ENCODE measurements at regions not wholly inside any gene's neighbourhood (a gene's known extent, or its start where the extent isn't known, plus 50 kb on each side); places are given as distances from the start of the nearest gene placed in this dataset.

DNA sequence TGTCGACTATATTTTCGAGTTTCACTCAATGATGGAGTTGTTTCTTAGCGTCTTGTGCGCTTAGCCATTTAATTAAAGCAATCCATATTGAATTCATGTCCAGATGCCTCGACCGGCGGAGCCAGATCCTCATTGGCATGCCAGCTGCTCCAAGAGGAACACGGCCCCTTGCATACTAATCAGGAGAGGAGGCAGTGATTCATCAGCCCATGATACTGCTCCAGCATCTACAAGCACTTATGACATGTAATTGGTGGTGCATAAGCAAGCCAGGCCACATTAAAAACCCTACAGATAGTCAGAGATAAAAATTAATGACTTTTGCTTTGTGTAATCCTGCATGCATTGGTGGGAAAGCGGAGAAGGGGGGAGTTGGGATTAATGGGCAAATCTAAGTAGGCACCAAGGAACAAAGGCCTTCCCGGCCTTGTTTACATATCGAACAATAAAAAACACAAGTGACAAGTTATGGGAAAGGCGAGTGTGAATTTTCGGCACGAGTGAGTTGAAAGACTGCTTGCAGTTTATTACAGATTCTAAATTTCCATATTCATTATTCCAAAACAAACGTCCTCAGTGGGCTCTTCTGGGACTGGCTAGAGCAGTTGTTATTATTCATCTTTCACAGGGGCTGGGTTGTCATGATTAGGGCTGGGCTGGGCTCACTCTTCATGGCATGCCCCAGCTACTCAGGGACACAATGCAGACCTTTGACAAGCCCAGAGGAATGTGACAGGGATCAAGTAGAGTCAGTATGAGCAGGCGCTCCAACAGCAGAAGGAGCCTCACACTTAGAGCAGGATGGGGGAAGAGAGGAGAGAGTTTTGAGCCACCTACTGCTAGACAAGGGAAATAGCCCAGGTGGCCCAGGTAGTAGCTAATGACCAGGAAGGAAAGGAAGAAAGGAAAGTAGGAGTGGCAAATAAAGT is 281.7 kb upstream of the ZFHX3 start:
- no peak for DNase-seq

DNA sequence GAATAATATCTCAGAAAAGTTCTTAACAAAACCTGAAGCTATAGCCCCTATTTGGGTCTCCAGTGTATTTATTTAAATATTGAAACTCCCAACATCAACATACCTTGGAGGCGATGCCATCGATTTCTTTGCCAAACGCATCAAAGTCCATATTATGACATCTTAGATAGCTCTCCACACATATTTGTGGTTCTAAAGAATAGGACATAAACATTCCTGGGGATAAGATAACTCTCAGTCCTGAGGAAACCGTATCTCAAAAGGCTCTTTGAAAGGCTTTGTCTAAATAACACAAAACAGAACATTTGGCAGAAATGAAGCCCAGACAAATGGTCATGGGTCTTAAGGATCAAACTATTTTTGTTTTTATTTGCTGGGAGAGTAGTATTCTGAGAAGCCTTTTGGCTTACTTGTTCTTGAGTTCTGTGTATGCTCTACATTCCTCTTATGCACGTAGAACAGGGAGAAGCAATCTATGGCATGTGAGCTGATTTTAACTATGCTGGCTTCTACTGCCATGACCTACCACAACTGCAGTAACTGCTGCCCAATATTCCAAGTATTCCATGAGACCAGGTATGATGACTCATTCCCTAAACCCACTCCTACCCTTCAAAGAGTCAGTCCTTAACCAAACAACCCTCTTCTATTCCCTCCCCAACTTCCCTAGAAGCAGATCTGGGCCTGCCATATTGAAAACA is 279.0 kb upstream of the ZFHX3 start:
- DNase-seq, result no peak

DNA sequence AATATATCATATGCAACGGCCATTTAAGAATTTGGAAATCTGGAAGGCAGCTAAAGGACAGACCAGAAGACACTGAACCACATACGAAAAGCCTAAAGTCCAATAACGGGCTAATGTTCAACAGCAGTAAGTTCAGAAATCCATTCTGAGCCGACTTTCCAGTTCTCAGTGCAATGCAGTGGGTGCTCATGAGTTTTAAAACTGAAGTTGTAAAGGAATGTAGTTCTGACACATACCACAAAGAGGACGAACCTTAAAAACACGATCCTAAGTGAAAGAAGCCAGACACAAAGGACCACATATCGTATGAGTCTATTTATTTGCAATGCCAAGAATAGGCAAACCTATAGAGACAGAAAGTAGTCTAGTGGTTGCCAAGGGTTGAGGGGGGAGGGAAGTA is 278.3 kb upstream of the ZFHX3 start:
- no peak for DNase-seq

DNA sequence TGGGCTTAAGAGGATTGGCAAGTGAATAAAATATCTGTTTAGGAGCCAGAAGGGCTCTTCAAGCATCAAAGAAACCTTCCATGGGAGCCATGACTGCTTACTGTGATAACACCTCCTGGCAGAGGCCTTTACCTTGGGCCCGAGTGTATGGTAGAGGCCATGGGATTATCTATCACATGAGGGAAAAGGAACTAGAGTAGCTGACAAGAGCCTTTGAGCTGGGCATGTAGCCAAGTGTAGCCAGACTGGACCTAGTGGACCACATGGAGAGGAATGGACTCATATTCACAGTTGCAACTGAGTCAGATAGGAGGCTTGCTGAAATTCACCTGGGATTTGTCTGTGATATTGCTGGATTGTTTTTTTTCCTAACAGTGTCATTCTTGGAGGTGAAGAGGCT is 276.0 kb upstream of the ZFHX3 start:
- no peak for DNase-seq

DNA sequence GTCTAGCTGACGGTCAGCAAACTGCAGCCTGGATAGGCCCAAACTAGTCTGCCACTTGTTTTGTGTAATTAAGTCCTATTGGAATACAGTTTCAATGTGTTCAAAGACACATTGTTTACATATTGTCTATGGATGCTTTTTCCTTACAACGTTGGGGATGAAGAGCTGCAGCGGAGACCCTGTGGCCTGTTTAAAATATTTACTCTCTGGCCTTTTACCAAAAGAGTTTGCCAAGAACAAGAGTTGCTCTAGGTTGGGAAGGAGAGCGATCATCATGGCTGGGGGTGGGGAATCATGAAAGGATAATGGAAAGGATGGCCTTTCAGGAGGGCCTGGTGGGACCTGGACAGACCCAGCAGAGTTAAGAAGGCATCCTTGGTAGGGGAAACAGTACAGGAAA is 274.9 kb upstream of the ZFHX3 start:
- no peak for DNase-seq

DNA sequence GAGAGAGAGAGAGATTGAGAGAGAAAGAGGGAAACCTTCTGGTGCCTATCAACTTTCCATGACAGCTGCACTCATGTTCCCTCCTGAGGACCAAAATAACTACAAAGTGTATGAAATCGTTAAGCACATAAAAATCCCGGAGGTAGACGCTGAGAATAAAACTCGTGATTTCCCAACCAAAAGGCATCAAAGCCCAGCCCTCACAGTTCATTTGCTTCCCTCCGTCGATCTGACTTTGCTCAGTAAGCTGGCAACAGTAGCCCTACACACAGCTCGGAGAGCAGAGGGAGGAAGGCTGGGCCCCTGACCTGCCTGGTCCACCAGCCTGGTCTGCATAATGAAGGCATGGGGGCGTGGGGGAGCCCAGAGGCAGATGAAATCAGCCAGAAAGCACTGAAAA is 273.9 kb upstream of the ZFHX3 start:
- no peak for DNase-seq

DNA sequence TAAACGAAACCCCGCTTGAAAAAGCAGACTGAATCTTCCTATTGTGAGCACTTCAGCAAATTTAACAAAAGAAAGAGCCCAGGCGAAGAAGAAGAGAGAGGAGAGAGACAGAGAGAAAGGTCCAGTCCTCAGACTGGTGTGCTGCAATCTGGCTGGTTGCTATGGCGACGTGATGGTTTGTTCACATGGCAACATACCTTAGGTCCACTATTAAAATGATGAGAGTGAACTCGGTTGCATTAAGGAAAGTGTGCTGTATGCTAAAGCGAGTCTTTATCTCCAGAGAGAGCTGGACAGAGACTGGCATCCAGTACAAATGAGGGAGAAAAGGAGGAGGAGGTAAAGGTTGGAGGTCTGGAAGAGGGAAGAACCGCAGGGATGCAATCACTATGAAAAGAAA is 271.8 kb upstream of the ZFHX3 start:
- DNase-seq, result no peak

DNA sequence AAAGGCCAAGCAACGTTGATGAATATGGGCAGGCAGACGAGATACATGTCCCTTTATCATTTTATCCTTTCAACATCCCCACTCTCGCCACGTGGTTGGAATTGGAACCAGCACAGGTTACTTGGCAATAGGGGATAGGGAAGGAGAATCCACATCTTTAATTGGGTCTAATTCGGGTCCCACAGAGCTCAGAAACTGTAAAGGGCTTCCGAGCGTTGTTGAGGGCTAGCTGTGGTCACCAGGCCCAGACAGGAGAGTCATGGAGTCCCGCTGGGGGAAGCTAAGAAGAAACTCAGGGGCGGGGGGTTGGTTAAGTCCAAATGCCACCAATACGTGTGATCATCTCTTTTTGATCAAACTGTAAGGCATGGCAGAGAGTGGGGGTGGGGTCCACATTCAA is 271.3 kb upstream of the ZFHX3 start:
- no peak for DNase-seq

DNA sequence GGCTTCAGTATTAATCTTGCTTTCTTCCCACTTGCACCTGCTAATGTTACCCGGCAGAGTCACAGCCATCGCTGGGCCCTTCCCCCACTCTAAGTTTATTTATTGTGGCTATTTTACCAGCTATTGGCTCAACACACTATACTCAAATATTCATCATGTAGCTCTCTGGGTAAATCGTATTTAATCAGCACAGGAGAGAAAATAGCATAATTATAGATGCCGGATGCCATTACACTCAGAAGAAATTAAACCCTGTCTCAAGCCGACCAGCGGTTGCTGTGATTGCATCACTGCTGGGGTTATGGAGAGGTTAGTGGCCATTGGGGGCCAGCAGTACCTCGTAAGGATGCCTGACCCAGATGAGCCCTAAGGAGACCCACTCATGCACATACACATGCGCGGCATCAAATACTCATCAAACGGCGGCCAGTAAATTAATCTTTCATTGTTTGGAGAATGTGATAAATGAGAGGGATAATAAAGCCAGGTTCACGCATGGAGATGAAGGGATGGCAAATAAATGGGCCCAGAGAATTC is 269.5 kb upstream of the ZFHX3 start:
- no peak for DNase-seq

DNA sequence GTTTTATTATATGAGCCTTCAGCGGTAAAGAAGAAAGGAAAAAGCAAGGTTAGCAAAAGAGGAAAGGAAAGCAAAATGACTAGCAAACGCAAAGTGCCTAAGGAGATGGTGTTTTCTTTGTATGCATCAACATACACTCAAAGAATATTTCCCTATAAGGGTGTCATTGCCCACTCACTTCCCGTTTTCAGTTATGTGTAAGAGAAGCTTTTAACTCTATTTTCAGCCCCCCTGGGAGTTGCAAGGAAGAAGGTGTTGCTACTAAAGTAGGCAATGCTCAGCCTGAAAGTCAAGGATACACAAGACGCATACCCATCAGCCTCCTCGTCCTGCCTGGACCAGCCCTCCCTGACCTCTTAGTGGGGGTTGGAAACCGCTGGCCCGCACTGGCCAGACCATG is 267.7 kb upstream of the ZFHX3 start:
- DNase-seq, result no peak

DNA sequence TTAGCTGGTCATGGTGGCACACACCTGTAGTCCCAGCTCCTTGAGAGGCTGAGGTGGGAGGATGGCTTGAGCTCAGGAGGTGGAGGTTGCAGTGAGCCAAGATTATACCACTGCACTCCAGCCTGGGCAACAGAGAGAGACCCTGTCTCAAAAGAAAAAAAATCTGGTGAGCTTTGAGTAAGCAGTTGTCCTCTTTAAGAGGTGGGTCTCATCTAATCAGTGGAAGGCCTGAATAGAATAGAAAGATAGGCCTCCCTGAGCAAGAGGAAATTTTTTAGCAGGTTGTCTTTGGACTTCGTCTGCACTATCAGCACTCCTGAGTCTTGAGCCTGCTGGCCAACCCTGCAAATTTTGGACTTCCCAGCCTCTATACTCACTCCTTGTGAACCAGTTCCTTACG is 266.0 kb upstream of the ZFHX3 start:
- DNase-seq, result no peak

DNA sequence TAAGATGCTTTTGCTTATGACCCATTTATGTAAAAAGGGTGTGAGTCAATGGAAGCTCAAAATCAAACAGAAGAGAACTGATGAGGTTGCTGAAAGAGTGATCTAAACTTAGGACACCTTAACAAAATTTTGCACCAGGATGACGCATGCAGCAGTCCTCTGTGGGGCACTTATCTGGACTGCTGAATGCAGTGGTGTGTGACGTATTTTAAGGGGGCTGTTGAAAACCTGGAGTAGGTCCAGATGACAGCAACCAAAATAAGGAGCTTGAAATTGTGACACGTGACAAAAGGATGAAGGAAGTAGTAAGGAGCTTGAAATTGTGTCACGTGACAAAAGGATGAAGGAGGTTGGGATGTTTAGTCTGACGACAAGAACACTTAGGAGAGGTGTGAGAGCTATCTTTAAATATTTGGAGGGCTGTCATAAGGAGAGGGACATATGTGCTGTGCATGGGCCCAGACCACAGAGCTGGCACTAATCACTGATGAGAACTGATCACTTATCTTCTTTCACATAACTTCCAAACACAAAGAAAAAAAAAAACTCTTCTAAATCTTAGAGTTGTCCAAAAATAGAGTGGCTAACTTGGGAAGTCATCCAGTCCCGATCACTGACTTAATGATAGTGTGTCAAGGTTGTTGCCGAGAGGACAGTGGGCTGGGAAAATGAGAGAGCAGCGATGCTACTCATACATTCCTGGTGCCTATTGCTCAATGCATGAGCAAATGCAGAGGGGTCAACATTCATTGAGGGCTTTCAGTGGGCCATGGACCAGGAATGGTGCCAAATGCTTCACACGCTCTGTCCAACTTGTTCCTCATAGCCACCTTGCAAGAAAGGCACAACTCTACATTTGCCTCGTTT is 264.2 kb upstream of the ZFHX3 start:
- no peak for DNase-seq

DNA sequence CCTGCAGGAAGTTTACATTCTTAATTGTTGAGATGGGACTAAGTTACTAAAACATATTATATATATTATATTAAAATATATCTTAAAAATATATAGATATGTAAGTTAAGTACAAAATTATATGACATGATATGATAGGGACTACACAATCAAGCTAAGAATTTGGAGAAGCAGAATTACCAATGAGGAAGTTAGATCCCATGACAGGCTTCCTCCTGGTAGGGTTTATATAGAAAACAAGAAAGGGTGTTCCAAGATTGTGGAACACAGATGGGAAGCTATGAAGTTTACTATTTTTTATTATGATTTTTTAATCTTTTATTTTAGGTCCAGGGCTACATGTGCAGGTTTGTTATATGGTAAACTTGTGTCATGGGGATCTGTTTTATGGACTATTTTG is 260.8 kb upstream of the ZFHX3 start:
- no peak for DNase-seq

DNA sequence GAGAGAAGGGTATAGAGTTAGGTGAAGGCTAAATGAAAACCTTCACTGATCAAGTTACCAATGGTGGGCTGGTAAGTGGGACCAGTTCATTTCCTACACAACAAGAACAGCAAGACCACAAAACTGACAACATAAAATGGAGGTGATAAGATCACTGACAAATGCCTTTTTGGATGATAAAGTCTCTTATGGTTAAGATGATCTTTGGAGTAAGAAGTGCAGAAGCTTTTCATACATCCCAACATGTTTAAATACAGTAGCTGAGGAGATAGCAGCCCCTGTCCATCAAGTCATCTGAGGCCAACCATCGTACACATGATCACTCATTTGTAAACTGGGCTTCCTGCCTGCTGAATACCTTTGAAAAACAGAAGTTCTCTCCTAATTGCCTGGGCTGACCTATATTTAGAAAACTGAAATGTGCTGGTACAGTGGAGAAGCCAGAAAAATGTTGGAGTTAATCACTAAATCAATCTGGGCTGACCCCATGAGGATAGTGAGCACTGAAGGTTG is 259.0 kb upstream of the ZFHX3 start:
- DNase-seq, result no peak

DNA sequence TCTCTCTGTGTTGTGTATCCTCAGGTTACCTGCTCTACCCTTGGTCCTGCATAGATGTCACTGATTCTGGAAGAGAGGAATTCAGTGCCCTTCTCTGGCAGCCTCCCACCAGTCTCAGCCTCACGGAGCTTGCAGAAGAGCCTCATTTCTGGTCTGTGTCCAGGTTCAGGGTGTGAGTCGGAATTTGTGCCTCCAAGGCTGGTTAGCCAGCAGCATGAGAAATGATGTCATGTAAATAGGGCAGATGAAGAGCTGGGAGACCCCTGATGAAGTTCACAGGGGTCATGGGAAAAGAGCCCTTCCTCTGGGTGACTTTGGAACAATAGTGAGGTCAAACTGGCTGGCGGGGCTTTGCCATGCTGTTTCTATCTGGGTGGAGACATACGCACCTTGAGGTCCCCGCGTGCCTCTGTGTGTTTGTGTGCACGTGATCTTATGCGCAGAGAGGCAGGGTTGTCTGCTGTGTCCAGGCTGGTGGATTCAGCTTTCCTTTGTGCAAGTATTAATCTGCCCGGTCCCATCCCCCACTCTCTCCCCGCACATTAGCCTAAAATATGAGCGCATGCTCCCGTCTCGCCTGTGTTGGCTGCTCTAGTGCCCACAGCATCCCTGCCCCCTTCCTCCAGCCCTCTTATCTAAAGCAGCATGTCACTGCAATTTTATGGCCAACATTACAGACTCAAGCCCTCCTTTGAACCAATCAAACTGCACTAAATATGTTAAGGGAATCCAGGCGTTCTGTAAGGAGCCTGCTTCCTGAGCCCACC is 256.3 kb upstream of the ZFHX3 start:
- no peak for DNase-seq

DNA sequence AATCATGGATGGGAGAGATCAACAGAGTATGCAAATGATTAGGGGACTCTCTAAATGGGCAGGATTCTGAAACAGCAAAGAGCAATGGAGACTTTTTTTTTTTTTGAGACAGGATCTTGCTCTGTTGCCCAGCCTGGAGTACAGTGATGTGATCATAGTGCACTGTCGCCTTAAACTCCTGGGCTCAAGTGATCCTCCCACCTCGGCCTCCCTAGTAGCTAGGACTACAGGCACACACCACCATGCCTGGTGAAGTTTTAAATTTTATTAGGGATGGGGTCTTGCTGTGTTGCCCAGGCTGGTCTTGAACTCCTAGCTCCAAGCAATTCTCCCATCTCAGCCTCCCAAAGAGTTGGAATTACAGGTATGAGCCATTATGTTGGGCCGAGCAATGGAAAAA is 255.0 kb upstream of the ZFHX3 start:
- no peak for DNase-seq

DNA sequence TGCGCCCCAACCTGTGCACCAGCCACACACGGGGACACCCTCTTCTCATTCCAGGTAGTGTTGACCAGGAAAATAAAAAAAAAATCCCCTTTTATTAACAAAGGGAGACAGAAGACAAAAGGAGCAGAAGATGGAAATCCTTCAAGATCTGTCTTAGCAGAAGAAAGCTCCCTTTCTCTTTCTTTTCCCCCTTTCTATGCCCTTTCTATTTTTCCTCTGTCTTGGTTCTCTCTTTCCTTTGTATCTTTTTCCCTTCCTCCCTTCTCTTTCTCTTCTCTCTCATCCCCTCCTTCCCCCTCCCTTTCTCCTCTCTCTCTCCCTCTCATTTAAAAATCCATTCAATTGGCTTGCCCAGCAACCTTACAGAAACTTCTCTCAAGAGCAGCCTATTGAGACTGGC is 254.1 kb upstream of the ZFHX3 start:
- DNase-seq, result no peak

DNA sequence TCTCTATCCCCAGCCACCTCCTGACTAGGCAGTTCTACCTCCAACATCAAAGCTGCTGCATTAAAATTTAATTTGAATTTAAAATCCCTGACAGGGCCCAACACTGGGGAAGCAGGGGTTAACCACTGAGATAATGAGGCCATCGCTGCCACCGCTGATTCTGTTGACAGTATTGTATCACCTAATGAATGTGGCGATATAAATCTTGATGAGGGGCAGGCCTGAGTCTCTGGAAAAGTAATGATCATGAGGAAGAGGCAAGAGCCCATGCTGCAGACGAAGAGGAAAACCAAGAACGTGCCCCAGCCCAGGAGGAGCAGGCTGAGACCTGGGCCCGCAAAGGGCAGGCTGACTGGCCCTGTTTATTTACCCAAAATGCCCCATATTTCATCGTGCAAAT is 251.4 kb upstream of the ZFHX3 start:
- DNase-seq, result no peak

DNA sequence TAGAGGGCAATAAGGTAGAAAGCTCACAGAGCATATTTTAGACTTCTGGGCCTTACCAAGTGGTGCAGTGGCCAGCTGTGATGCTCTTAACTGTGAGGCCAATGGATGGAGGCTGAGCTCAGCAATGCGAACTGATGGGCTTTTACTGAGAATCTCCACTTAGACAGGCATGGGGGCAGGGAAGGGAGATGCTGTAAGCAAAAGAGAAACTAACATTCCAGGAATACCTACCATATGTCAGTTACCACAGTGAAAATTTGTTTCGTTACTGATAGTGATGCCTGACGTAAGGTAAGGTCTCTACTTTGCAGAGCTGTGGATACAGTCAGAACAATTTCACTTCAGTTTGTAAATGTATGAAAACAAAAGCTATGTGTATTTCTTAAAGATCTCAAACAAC is 250.6 kb upstream of the ZFHX3 start:
- no peak for DNase-seq

DNA sequence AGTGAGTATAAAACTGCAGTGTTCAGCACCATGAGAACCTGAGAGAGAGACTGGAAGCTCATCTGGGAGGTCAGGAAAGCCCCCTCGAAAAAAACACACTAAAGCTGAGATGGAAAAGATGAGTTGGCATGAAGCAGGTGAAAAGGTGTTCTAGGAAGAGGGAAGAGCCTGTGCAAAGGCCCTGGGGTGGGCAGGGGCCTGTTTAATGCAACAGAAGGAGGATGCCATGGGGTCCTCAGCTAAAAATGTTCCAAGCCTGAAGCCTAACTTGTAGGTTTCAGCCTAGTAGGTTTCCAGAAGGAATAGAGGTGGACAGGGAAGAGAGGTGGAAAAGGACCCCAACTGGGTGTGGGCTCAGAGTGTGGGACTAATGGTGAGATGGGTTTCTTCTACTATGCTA is 242.3 kb upstream of the ZFHX3 start:
- DNase-seq, result no peak

DNA sequence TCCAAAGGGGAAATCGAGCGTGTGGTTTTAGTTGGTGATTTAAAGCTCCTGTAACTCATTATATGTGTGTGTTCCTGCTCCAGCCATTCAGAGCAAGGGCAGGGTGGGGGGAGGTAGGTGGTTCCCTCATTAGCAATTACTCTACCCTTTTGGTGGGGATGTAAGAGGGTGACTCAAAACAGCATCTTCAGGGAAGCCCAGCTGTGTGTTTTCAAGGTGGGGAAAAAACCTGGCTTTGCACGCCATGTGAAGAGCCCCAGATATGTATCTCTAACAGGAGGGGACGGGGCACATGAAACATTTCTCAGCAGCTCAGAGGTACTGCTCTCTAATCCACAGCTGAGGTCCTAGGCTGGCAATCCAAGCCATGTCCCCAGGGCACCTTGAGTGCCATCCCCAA is 241.3 kb upstream of the ZFHX3 start:
- no peak for DNase-seq

DNA sequence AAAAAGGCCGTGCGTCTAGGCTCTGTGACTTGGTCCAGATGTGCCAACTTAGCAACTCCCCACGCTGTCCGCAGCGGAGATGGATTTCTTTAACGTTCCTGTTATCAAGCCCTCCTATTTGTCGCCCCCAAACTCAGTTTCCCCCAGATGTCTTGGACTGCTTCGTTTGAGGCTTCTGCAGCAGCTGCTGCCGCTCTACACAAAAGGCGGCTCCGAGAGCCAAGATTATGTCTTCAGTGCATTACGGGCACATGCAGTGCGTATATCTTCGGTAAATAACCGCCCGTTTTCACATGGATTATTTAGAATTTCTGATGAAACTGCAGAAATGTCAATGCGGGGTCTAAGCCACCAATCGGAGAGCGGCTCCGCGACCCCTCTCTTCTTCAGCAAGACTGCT is 240.6 kb upstream of the ZFHX3 start:
- DNase-seq, result no peak
